GM12878 (cell line): ENCODE measurements at regions not wholly inside any gene's neighbourhood (a gene's known extent, or its start where the extent isn't known, plus 50 kb on each side); places are given as distances from the start of the nearest gene placed in this dataset.

Experiments used
- ATAC-seq: fragments of 200-7000 bp; cut with Tn5 transposase; 3 replicates; pipeline ENCODE4 v1.9.1; 2020; ENCODE audit warnings: mild to moderate bottlenecking, moderate library complexity
- BruUV-seq: library from RNA; stranded (reverse); fragments of 400-500 nt; replicated peaks from 2 replicates; lab custom pipeline; 2021; lab: Mats Ljungman, UMichigan
- CTCF ChIA-PET: fragments of 300-600 bp; sonication (Branson Sonifier 250); formaldehyde crosslinking; extraction: SDS; loops from one replicate; lab custom pipeline; 2021; ENCODE audit warnings: inconsistent platforms; lab: Yijun Ruan, JAX
- POLR2A ChIA-PET: fragments of 350-600 bp; formaldehyde crosslinking; extraction: SDS; loops from one replicate; lab custom pipeline; 2021; ENCODE audit warnings: inconsistent platforms; lab: Charles Lee
- RAD21 ChIA-PET: fragments of 300-600 bp; sonication (Branson Sonifier 250); formaldehyde crosslinking; loops from one replicate; lab custom pipeline; 2023; ENCODE audit warnings: antibody characterized with exemption; ENCODE audit not compliant: unreplicated experiment; lab: Charles Lee
- SMC1A ChIA-PET: fragments of 300-600 bp; sonication (Branson Sonifier 250); formaldehyde crosslinking; loops from one replicate; lab custom pipeline; 2023; ENCODE audit not compliant: unreplicated experiment, uncharacterized antibody; lab: Charles Lee
- DNase-seq: peaks from one replicate; pipeline ENCODE4 v3.0.0-alpha.2; 2011; ENCODE audit warnings: low read depth, low spot score
- FAIRE-seq: peaks from 3 replicates; lab custom pipeline; 2011; peaks lifted over from hg19 to GRCh38; lab: Jason Lieb, UNC
- H2AFZ ChIP-seq: 2 replicates; pipeline ENCODE4 v1.6.0; 2011; ENCODE audit warnings: low read depth, low read length, control low read depth; ENCODE audit not compliant: control insufficient read depth
- H3K27ac ChIP-seq: 2 replicates; pipeline ENCODE4 v1.5.1; 2011; ENCODE audit warnings: control low read depth; ENCODE audit not compliant: control insufficient read depth, insufficient read depth
- H3K27me3 ChIP-seq, 2 experiments: replicated peaks in 1 of 2; 2 replicates each; pipeline versions ENCODE4 v1.6.0 to v1.6.1; 2011; ENCODE audit warnings: low read length in 1 of 2; ENCODE audit not compliant: control insufficient read depth in 2 of 2, insufficient read depth in 2 of 2
- H3K36me3 ChIP-seq, 2 experiments: 2 replicates each; pipeline ENCODE4 v1.5.1; 2011; ENCODE audit warnings: low read length in 1 of 2; ENCODE audit not compliant: control insufficient read depth in 2 of 2, insufficient read depth in 2 of 2
- H3K4me1 ChIP-seq: 2 replicates; pipeline ENCODE4 v1.6.1; 2011; ENCODE audit warnings: mild to moderate bottlenecking, low read length, moderate library complexity, mixed read lengths; ENCODE audit not compliant: control insufficient read depth, insufficient read depth
- H3K4me2 ChIP-seq: 2 replicates; pipeline ENCODE4 v1.6.0; 2011; ENCODE audit warnings: control low read depth; ENCODE audit not compliant: control insufficient read depth, insufficient read depth
- H3K4me3 ChIP-seq: fragments of 200-600 bp; sonication (generic); 2 replicates; pipeline ENCODE4 v1.5.1; 2016
- H3K79me2 ChIP-seq: 2 replicates; pipeline ENCODE4 v1.6.0; 2011; ENCODE audit warnings: low read length; ENCODE audit not compliant: control insufficient read depth, insufficient read depth
- H3K9ac ChIP-seq: 2 replicates; pipeline ENCODE4 v1.8.0; 2011; ENCODE audit warnings: low read length, control low read depth, mixed read lengths; ENCODE audit not compliant: control insufficient read depth, insufficient read depth
- H3K9me3 ChIP-seq: replicated peaks from 3 replicates; pipeline ENCODE4 v1.5.1; 2011; ENCODE audit warnings: mild to moderate bottlenecking, low read length; ENCODE audit not compliant: control insufficient read depth, insufficient read depth
- H4K20me1 ChIP-seq: 2 replicates; pipeline ENCODE4 v1.6.0; 2011; ENCODE audit not compliant: control insufficient read depth, insufficient read depth
- ATF2 ChIP-seq: IDR thresholded peaks from 2 replicates; pipeline ENCODE4 v1.6.1; 2012; ENCODE audit warnings: low read length, inconsistent platforms
- HDGF ChIP-seq: fragments of 450-650 bp; IDR thresholded peaks from 2 replicates; pipeline ENCODE4 v1.6.1; 2016; ENCODE audit warnings: antibody characterized with exemption
- PAX5 ChIP-seq: IDR thresholded peaks from 2 replicates; pipeline ENCODE4 v1.6.1; 2011; ENCODE audit warnings: low read depth, low read length, borderline replicate concordance
- POLR2A ChIP-seq: IDR thresholded peaks from 2 replicates; pipeline ENCODE4 v1.6.1; 2011; ENCODE audit warnings: low read depth, mild to moderate bottlenecking, low read length
- RELA ChIP-seq: fragments of 450-650 bp; IDR thresholded peaks from 2 replicates; pipeline ENCODE4 v1.8.0; 2014; ENCODE audit warnings: borderline replicate concordance; ENCODE audit not compliant: partially characterized antibody
- WGBS: methylation state at CpG from one replicate; pipeline ENCODE4 v1.1.6; 2016; ENCODE audit warnings: low lambda C conversion rate; ENCODE audit not compliant: insufficient replicate concordance, insufficient coverage; ENCODE audit errors: missing lambda C conversion rate; 5-methylcytosine and 5-hydroxymethylcytosine counted together
- in situ Hi-C: fragments of 300-500 bp; cut with MboI; formaldehyde crosslinking; loops from 9 replicates; pipeline ENCODE4 v1.14.3; 2018; ENCODE audit warnings: mixed read lengths
- intact Hi-C: fragments of 100-400 bp; cut with micrococcal nuclease; formaldehyde crosslinking; loops from one replicate; pipeline ENCODE4 v1.14.2; 2022; ENCODE audit not compliant: unreplicated experiment

GRCh38 chr14:40312296-40312695, 880.1 kb upstream of the FBXO33 start:
- SMC1A ChIA-PET = no interaction called here
- Histone ChIP-seq H2AFZ (no peak overlapping the region), H3K27me3 (no peaks in the 10 kb centered on the region), H3K9ac (no peak overlapping the region), H3K4me2 (no peak overlapping the region), H3K9me3 (no peaks in the 10 kb centered on the region), H4K20me1 (no peaks in the 10 kb centered on the region)
- FAIRE-seq (no peak), DNase-seq (no peak)
- RAD21 ChIA-PET = no interaction called here
- 0% methylated on average over 2 of the region's 2 CpGs for WGBS
- BruUV-seq = no TSS peak
- no peak for TF ChIP-seq ATF2
- TF ChIP-seq, all 136 proteins: peak for 0
- Histone ChIP-seq H3K79me2 (no peaks in the 10 kb centered on the region), H3K36me3 (no peaks in the 10 kb centered on the region), H3K4me1 (no peaks in the 10 kb centered on the region), H3K27ac (no peak overlapping the region), H3K4me3 (no peak overlapping the region)
- CTCF ChIA-PET = no interaction called here
- in situ Hi-C loops (no loop called here), intact Hi-C loops (no loop called here)
- POLR2A ChIA-PET = no interaction called here
- no peak for ATAC-seq

- BruUV-seq = no TSS peak
- no peaks in the 10 kb centered on the region for H3K79me2 ChIP-seq
- FAIRE-seq (no peak), ATAC-seq (no peak), DNase-seq (no peak)
- in situ Hi-C loops = no loop called here
- CTCF ChIA-PET = no interaction called here
- no peaks in the 10 kb centered on the region for H4K20me1 ChIP-seq
- POLR2A ChIA-PET = no interaction called here
- intact Hi-C loops = no loop called here
- RAD21 ChIA-PET = no interaction called here
- SMC1A ChIA-PET = no interaction called here
- H3K27me3 ChIP-seq = no peaks in the 10 kb centered on the region
- H3K4me1 ChIP-seq = no peaks in the 10 kb centered on the region
- no peak overlapping the region for H3K4me3 ChIP-seq
- no peak overlapping the region for H3K9ac ChIP-seq
- H2AFZ ChIP-seq = no peak overlapping the region
- H3K36me3 ChIP-seq = no peaks in the 10 kb centered on the region
- H3K27ac ChIP-seq = no peak overlapping the region
- H3K4me2 ChIP-seq = no peak overlapping the region
- WGBS = 27% methylated on average over 1 of the region's 1 CpG
- TF ChIP-seq PAX5 (no peak), POLR2A (no peak), RELA (no peak), HDGF (no peak)
- no peaks in the 10 kb centered on the region for H3K9me3 ChIP-seq
Measured at GRCh38 chr14:40309124-40309523, 876.9 kb upstream of the FBXO33 start.
